Osteoblast (primary cell): ENCODE measurements at regions not wholly inside any gene's neighbourhood (a gene's known extent, or its start where the extent isn't known, plus 50 kb on each side); places are given as distances from the start of the nearest gene placed in this dataset.

ENCODE experiments used
- DNase-seq: peaks from one replicate; pipeline ENCODE4 v3.0.0; 2011; ENCODE audit warnings: low spot score, mixed read lengths; ENCODE audit not compliant: insufficient read length; ENCODE audit errors: missing footprints
- H2AFZ ChIP-seq: 2 replicates; pipeline ENCODE4 v1.6.0; 2011; ENCODE audit warnings: mild to moderate bottlenecking, low read length
- H3K27ac ChIP-seq: 2 replicates; pipeline ENCODE4 v1.5.1; 2011; ENCODE audit warnings: mild to moderate bottlenecking, low read depth, low read length, moderate library complexity
- H3K27me3 ChIP-seq: 2 replicates; pipeline ENCODE4 v1.6.0; 2012; ENCODE audit warnings: mild to moderate bottlenecking, control low read depth, inconsistent platforms, low read length, moderate library complexity; ENCODE audit not compliant: insufficient read depth
- H3K36me3 ChIP-seq: 2 replicates; pipeline ENCODE4 v1.5.1; 2011; ENCODE audit warnings: mild to moderate bottlenecking, low read length, control low read depth, moderate library complexity; ENCODE audit not compliant: insufficient read depth
- H3K4me1 ChIP-seq: 2 replicates; pipeline ENCODE4 v1.5.1; 2011; ENCODE audit warnings: mild to moderate bottlenecking, low read length, control low read depth, moderate library complexity; ENCODE audit not compliant: insufficient read depth
- H3K4me2 ChIP-seq: 2 replicates; pipeline ENCODE4 v1.6.0; 2011; ENCODE audit warnings: mild to moderate bottlenecking, low read length; ENCODE audit not compliant: insufficient read depth
- H3K4me3 ChIP-seq: fragments of 200-600 bp; sonication (generic); 3 replicates; pipeline ENCODE4 v1.5.1; 2012; ENCODE audit warnings: mild to moderate bottlenecking, low read length, inconsistent platforms; ENCODE audit not compliant: insufficient read depth
- H3K79me2 ChIP-seq: 2 replicates; pipeline ENCODE4 v1.6.0; 2012; ENCODE audit warnings: mild to moderate bottlenecking, low read length, control low read depth, inconsistent platforms; ENCODE audit not compliant: insufficient read depth
- H3K9me3 ChIP-seq: 2 replicates; pipeline ENCODE4 v1.5.1; 2011; ENCODE audit warnings: low read depth, low read length, control low read depth
- H4K20me1 ChIP-seq: 2 replicates; pipeline ENCODE4 v1.6.0; 2012; ENCODE audit warnings: mild to moderate bottlenecking, low read length, control low read depth; ENCODE audit not compliant: insufficient read depth
- TF ChIP-seq, protein P1 (sequence below): IDR thresholded peaks from 2 replicates; pipeline ENCODE4 v1.5.1; 2011; ENCODE audit warnings: mild to moderate bottlenecking, low read depth, low read length, moderate library complexity; ENCODE audit errors: extremely low read depth

DNA sequence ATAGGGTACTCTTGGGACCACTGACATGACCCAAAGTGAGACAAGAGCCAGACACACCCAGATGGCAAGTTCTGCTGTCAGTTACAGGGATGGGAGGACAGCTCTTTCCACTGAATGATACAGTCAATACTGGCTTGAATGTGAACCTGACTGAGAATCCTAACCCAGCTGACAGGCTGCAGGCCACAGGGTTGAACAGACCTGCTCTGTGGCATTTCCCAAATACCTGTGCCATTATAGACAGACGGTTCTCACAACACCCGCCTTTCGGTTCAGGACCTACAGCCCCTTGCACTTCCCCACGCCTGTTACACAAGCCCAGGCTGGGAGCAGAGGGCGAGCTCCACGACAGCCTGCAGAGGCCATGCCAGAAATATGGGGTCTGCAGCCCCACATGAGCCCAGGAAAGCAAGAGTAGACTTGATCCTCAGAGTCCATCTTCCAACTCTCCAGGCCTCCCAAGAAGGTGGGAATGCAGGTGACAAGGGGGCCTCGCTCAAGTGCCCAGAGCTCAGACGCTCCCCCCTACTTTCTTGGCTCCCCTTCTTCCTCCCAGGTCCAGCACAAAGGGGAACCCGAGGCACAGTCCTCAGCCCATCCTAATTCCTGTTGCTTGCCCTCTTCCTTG lies 314.3 kb downstream of the SOX9 start:
- peaks cover 7% of the 10 kb centered on the region for H4K20me1 ChIP-seq
- peaks cover 20% of the 10 kb centered on the region for H3K79me2 ChIP-seq
- H2AFZ ChIP-seq, result no peak overlapping the region
- DNase-seq, result no peak
- H3K36me3 ChIP-seq, result no peaks in the 10 kb centered on the region
- no peak overlapping the region for H3K27ac ChIP-seq
- no peaks in the 10 kb centered on the region for H3K9me3 ChIP-seq
- H3K4me2 ChIP-seq, result no peak overlapping the region
- H3K27me3 ChIP-seq, result no peaks in the 10 kb centered on the region
- TF ChIP-seq, protein P1, sequence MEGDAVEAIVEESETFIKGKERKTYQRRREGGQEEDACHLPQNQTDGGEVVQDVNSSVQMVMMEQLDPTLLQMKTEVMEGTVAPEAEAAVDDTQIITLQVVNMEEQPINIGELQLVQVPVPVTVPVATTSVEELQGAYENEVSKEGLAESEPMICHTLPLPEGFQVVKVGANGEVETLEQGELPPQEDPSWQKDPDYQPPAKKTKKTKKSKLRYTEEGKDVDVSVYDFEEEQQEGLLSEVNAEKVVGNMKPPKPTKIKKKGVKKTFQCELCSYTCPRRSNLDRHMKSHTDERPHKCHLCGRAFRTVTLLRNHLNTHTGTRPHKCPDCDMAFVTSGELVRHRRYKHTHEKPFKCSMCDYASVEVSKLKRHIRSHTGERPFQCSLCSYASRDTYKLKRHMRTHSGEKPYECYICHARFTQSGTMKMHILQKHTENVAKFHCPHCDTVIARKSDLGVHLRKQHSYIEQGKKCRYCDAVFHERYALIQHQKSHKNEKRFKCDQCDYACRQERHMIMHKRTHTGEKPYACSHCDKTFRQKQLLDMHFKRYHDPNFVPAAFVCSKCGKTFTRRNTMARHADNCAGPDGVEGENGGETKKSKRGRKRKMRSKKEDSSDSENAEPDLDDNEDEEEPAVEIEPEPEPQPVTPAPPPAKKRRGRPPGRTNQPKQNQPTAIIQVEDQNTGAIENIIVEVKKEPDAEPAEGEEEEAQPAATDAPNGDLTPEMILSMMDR, result no peak
- peaks cover 4% of the 10 kb centered on the region for H3K4me1 ChIP-seq
- no peak overlapping the region for H3K4me3 ChIP-seq

DNA sequence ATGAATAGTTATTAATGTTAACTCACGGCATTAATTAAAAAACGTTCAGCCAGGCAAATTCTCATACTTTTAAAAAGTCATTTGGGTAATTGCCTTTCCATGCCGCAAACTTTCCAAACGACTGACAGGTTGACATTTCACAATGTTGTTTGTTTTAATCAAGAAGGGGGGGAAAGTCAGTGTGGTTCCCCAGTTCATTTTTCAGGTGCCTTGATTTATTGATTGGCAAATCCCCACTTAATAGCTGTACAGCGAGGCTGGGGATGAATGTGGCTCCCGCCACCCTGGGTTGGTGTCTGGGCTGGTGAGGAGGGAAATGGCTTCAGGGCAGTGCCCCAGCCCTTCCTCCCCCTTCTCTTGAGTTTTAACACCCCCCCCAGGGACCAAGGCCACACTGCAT lies 318.0 kb downstream of the SOX9 start:
- Histone ChIP-seq H3K4me3 (no peak overlapping the region), H3K4me1 (no peaks in the 10 kb centered on the region), H3K4me2 (no peak overlapping the region), H4K20me1 (peaks cover 12% of the 10 kb centered on the region), H3K27ac (no peak overlapping the region), H3K9me3 (no peaks in the 10 kb centered on the region), H3K27me3 (no peaks in the 10 kb centered on the region), H3K36me3 (no peaks in the 10 kb centered on the region), H2AFZ (no peak overlapping the region), H3K79me2 (peaks cover 19% of the 10 kb centered on the region)
- DNase-seq, result peak; percentile 62
- TF ChIP-seq, protein P1, result no peak

DNA sequence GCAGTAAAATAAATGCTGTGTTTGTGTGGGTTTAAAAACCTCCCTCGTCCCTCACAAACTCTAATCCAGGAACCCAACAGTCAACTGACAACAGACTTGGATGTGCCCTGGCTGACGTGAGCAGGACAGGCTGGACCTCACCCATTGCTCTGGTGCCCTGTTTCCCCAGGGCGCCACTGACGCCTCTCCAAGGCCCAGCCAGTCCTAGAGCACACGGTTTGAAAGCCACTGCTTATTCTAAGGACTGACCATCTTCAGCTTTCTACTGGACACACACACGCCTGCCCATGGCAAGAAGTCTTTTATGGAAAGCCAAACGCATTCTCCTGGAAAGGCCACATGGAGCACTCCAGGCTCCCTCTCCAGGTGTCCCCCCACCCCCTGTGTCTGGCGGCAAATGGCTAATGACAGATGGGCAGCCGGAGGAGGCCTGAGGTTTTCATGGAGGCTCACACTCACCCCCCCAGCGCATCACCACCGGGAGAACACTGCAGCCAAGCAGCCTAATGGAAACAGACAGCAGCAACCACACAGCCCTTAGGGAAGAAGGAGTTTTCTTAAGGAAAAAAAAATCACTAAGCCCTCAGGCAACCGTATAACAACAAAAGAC lies 319.2 kb downstream of the SOX9 start:
- Histone ChIP-seq H3K4me3 (no peak overlapping the region), H3K27me3 (no peaks in the 10 kb centered on the region), H3K4me2 (no peak overlapping the region), H3K9me3 (no peaks in the 10 kb centered on the region), H3K27ac (no peak overlapping the region), H4K20me1 (peaks cover 10% of the 10 kb centered on the region), H3K36me3 (no peaks in the 10 kb centered on the region), H3K4me1 (no peaks in the 10 kb centered on the region), H3K79me2 (peaks cover 20% of the 10 kb centered on the region), H2AFZ (no peak overlapping the region)
- DNase-seq, result peak; percentile 48
- TF ChIP-seq, protein P1, result no peak

DNA sequence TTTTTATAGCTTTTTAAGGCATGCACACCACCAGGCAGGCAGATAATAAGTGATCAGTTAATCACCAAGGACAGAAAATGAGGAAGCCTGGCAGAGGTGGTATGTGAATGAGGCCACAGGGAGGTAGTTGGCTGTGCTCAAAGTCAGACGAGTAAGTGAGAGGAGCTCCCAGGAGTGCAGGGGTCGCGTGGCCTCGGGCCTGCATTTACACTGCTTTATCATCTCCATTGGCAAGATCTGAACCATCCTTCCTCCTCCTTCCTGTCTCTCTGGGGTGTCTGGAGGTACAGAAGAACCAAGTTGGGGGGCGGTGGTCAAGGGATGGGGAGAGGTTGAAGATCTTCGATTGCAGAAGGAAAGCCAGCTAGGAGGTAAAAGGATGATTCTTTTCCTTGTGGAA lies 320.1 kb downstream of the SOX9 start:
- no peaks in the 10 kb centered on the region for H3K4me1 ChIP-seq
- H3K36me3 ChIP-seq, result no peaks in the 10 kb centered on the region
- H4K20me1 ChIP-seq, result peaks cover 9% of the 10 kb centered on the region
- TF ChIP-seq, protein P1, result no peak
- H3K4me2 ChIP-seq, result no peak overlapping the region
- H3K27me3 ChIP-seq, result no peaks in the 10 kb centered on the region
- H3K79me2 ChIP-seq, result peaks cover 19% of the 10 kb centered on the region
- no peak overlapping the region for H2AFZ ChIP-seq
- no peak overlapping the region for H3K4me3 ChIP-seq
- H3K27ac ChIP-seq, result no peak overlapping the region
- no peaks in the 10 kb centered on the region for H3K9me3 ChIP-seq
- DNase-seq, result peak; percentile 39
